Karpas-422 (cell line): ENCODE measurements at regions not wholly inside any gene's neighbourhood (a gene's known extent, or its start where the extent isn't known, plus 50 kb on each side); places are given as distances from the start of the nearest gene placed in this dataset. TPM values are rescaled to one million over a fixed set of nuclear protein-coding genes. Genes with fewer than 3 reads are reported as not detected.

Experiments used
- DNase-seq: peaks from one replicate; pipeline ENCODE4 v3.0.0-alpha.2; 2015
- H2AFZ ChIP-seq: fragments of 200-600 bp; sonication (generic); 2 replicates; pipeline ENCODE4 v1.6.1; 2014; ENCODE audit warnings: antibody characterized with exemption, low read length, mixed read lengths
- H3K27ac ChIP-seq: fragments of 200-600 bp; sonication (generic); 2 replicates; pipeline ENCODE4 v1.5.1; 2014; ENCODE audit warnings: mild to moderate bottlenecking, low read length, moderate library complexity
- H3K27me3 ChIP-seq: fragments of 200-600 bp; sonication (generic); 2 replicates; pipeline ENCODE4 v1.6.1; 2014; ENCODE audit warnings: low read length, mixed read lengths
- H3K36me3 ChIP-seq: fragments of 200-600 bp; sonication (generic); 2 replicates; pipeline ENCODE4 v1.6.1; 2014; ENCODE audit warnings: low read length, mixed read lengths; ENCODE audit not compliant: insufficient read depth
- H3K4me1 ChIP-seq: fragments of 200-600 bp; sonication (generic); 2 replicates; pipeline ENCODE4 v1.6.1; 2014; ENCODE audit warnings: mild to moderate bottlenecking, low read length, mixed read lengths
- H3K4me2 ChIP-seq: fragments of 200-600 bp; sonication (generic); 2 replicates; pipeline ENCODE4 v1.6.1; 2014; ENCODE audit warnings: low read length, low read depth, mild to moderate bottlenecking; ENCODE audit not compliant: poor library complexity, severe bottlenecking
- H3K4me3 ChIP-seq: fragments of 200-600 bp; sonication (generic); 2 replicates; pipeline ENCODE4 v1.5.1; 2014; ENCODE audit warnings: mild to moderate bottlenecking, antibody characterized with exemption, low read length, mixed read lengths
- H3K79me2 ChIP-seq: fragments of 200-600 bp; sonication (generic); 2 replicates; pipeline ENCODE4 v1.6.1; 2014; ENCODE audit warnings: mild to moderate bottlenecking, low read length, mixed read lengths
- H3K9ac ChIP-seq: fragments of 200-600 bp; sonication (generic); 2 replicates; pipeline ENCODE4 v1.6.0; 2014; ENCODE audit warnings: low read length
- H3K9me2 ChIP-seq: fragments of 200-600 bp; sonication (generic), shearing (Covaris generic); replicated peaks from 2 replicates; pipeline ENCODE4 v1.6.0; 2014; ENCODE audit warnings: mild to moderate bottlenecking, low read length, moderate library complexity; ENCODE audit not compliant: insufficient read depth
- H3K9me3 ChIP-seq: fragments of 300-700, 200-600 bp; sonication (generic); 2 replicates; pipeline ENCODE4 v1.6.1; 2014; ENCODE audit warnings: low read length, mixed read lengths
- H4K20me1 ChIP-seq: fragments of 200-600 bp; sonication (generic); 2 replicates; pipeline ENCODE4 v1.6.1; 2014; ENCODE audit warnings: mild to moderate bottlenecking, antibody characterized with exemption, low read length, low read depth; ENCODE audit not compliant: insufficient read depth
- small RNA-seq: library from RNA; depleted of rRNA; stranded (forward); fragments of <200 nt; gene quantifications from one replicate; pipeline ENCODE3, GENCODE V24; 2014

DNA sequence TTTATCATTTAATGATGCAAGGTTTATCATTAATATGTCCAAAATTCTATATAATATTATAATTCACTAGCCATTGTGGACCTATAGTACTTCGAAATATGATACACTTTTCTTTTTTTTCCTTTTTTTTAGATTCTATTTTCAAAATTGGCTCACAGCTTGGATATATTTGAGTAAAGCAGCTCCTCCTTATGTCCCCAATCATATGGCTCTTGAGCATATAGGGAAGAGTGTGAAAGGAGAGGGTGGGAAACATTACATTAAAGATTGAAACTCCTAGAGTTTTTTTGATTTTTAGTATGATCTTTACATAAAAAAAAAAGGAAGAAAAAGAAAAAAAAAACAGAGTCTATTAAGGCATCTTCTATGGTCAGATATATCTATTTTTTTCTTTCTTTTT lies 457.9 kb downstream of the RIT2 start:
- Histone ChIP-seq H3K36me3 (no peaks in the 10 kb centered on the region), H3K4me3 (no peak overlapping the region), H3K9ac (no peak overlapping the region), H3K9me3 (no peaks in the 10 kb centered on the region), H3K9me2 (no peaks in the 10 kb centered on the region), H3K79me2 (no peaks in the 10 kb centered on the region), H3K4me1 (no peaks in the 10 kb centered on the region), H4K20me1 (no peaks in the 10 kb centered on the region), H3K27ac (no peak overlapping the region), H3K4me2 (no peak overlapping the region), H2AFZ (no peak overlapping the region), H3K27me3 (no peaks in the 10 kb centered on the region)
- no peak for DNase-seq

DNA sequence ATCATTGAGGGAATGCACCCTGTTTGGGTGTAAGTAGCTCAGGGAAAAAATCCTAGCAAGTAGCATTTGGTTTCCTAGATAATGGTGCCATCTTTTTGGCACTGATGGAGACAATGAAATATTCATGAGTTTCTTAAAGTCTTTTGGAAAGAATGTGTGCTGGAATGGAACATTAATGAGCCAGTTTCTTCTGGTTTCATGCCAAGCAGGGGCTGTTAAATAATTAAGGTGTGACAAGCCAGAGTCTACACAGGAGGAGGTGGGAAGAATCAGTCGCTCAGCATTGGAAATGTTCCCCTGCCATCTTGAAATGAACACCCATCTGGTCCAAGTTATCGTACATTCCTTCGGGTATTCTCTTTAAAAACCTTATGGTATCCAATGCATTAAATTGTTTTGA lies 457.3 kb downstream of the RIT2 start:
- Histone ChIP-seq H3K4me1 (no peaks in the 10 kb centered on the region), H2AFZ (no peak overlapping the region), H4K20me1 (no peaks in the 10 kb centered on the region), H3K9me3 (no peaks in the 10 kb centered on the region), H3K4me3 (no peak overlapping the region), H3K36me3 (no peaks in the 10 kb centered on the region), H3K9me2 (no peaks in the 10 kb centered on the region), H3K9ac (no peak overlapping the region), H3K27ac (no peak overlapping the region), H3K79me2 (no peaks in the 10 kb centered on the region), H3K27me3 (no peaks in the 10 kb centered on the region), H3K4me2 (no peak overlapping the region)
- DNase-seq = no peak

DNA sequence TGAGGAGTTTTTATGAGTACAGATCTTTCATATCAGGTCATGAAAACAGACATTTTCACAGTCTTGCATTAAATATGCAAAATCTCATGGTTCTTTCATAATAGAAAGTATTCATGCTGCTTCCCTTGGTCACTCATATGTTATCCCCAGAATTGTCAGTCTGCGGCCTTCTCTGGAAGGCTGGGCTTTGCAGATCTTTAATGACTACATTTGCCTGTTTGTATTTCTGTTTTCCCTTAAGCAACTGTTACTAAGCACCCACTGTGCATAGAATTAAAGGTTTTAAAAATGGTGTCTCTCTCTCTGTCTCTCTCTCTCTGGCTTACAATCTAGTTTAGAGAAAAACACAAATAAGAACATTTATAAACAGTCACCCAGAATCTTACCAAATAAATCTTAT lies 456.3 kb downstream of the RIT2 start:
- H3K9ac ChIP-seq = no peak overlapping the region
- no peak overlapping the region for H3K4me2 ChIP-seq
- no peaks in the 10 kb centered on the region for H3K9me2 ChIP-seq
- H3K4me3 ChIP-seq = no peak overlapping the region
- no peak for DNase-seq
- H3K9me3 ChIP-seq = no peaks in the 10 kb centered on the region
- H3K27me3 ChIP-seq = no peaks in the 10 kb centered on the region
- no peak overlapping the region for H2AFZ ChIP-seq
- H4K20me1 ChIP-seq = no peaks in the 10 kb centered on the region
- H3K27ac ChIP-seq = no peak overlapping the region
- no peaks in the 10 kb centered on the region for H3K4me1 ChIP-seq
- no peaks in the 10 kb centered on the region for H3K79me2 ChIP-seq
- H3K36me3 ChIP-seq = no peaks in the 10 kb centered on the region

DNA sequence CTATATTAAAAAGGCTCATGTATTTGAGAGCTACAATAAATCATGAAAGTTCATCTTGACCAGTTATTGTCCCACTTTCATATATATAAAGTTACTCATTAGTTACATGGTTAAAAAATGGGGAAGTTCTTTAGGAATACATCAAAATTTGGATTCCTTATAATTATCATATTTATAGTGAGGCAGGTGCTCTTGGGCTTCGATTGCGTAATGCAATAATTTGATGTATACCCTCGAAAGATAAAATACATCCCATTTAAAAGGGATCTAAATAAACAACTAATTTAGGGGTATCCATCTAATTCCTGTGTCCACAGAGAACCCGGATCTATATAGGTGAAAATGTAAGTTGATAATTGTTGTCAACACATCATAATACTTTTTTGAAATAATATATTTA lies 444.6 kb downstream of the RIT2 start:
- Histone ChIP-seq H3K9ac (no peak overlapping the region), H3K9me2 (no peaks in the 10 kb centered on the region), H3K36me3 (no peaks in the 10 kb centered on the region), H2AFZ (no peak overlapping the region), H3K4me3 (no peak overlapping the region), H3K27ac (no peak overlapping the region), H3K4me2 (no peak overlapping the region), H3K27me3 (no peaks in the 10 kb centered on the region), H3K9me3 (peaks cover 4% of the 10 kb centered on the region), H3K4me1 (no peaks in the 10 kb centered on the region), H3K79me2 (no peaks in the 10 kb centered on the region), H4K20me1 (no peaks in the 10 kb centered on the region)
- no peak for DNase-seq

DNA sequence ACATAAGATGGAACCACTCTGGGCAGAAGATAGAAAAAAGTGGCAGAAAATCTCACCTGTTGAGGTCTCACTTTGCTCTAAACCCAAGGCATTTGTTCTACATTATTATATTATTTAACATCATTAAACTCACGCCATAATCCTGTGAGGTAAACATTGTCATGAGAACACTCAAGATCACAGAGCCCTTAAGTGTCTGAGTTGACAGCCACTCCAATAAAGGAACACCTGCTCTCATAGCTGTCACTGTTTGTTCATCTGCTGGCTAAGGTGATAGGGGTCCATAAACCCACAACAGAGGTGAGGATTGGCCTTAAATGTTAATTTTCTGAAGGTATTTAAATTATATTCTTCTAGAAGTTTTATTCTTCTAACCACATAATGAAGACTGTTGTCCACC lies 439.7 kb downstream of the RIT2 start:
- H3K9ac ChIP-seq = no peak overlapping the region
- H3K27ac ChIP-seq = no peak overlapping the region
- H3K4me1 ChIP-seq = no peaks in the 10 kb centered on the region
- H3K79me2 ChIP-seq = no peaks in the 10 kb centered on the region
- H3K9me3 ChIP-seq = peaks cover 16% of the 10 kb centered on the region
- no peaks in the 10 kb centered on the region for H3K27me3 ChIP-seq
- H4K20me1 ChIP-seq = no peaks in the 10 kb centered on the region
- H3K4me2 ChIP-seq = no peak overlapping the region
- H2AFZ ChIP-seq = no peak overlapping the region
- no peak overlapping the region for H3K4me3 ChIP-seq
- H3K9me2 ChIP-seq = no peaks in the 10 kb centered on the region
- no peak for DNase-seq
- H3K36me3 ChIP-seq = no peaks in the 10 kb centered on the region

DNA sequence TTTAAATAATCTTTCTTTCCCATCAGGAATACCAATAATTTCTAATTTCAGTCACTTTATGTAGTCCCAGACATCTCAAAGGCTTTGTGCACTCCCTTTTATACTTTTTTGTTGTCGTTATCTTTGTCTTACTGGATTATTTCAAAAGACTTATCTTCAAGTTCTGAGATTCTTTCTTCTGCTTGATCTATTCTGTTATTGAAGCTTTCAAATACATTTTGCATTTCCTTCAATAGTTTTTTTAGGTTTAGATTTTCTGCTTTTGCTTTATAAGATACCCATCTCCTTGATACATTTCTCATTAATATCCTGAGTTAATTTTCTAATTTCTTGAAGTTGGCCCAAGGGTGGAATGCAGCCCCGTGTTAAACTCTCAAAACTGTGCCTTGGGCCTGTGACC lies 432.4 kb downstream of the RIT2 start:
- no peak overlapping the region for H3K4me3 ChIP-seq
- H2AFZ ChIP-seq = no peak overlapping the region
- H3K79me2 ChIP-seq = no peaks in the 10 kb centered on the region
- no peaks in the 10 kb centered on the region for H3K36me3 ChIP-seq
- no peaks in the 10 kb centered on the region for H4K20me1 ChIP-seq
- H3K27ac ChIP-seq = no peak overlapping the region
- no peak overlapping the region for H3K4me2 ChIP-seq
- no peaks in the 10 kb centered on the region for H3K27me3 ChIP-seq
- no peak for DNase-seq
- H3K9ac ChIP-seq = no peak overlapping the region
- no peaks in the 10 kb centered on the region for H3K9me2 ChIP-seq
- H3K4me1 ChIP-seq = no peaks in the 10 kb centered on the region
- peaks cover 29% of the 10 kb centered on the region for H3K9me3 ChIP-seq

DNA sequence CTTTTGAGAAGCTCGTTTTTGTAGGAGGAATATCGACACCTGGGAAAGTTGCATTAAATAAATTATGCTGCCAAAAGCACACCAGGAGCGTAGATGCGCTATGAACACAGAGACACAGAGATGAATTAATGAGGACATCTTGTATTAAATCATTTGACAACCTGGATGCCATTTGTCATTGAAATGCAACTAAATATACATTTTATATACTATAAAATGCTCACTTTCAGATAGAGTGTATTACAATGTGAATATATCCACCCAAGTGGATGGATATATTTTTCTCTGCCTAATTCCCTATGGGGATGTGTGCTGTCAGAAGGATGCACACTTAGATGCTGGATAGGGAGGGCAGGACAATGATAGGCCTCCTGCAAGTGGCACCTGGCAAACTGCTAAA lies 426.2 kb downstream of the RIT2 start:
- no peak overlapping the region for H3K9ac ChIP-seq
- no peak overlapping the region for H3K27ac ChIP-seq
- no peak overlapping the region for H3K4me3 ChIP-seq
- no peaks in the 10 kb centered on the region for H4K20me1 ChIP-seq
- H3K4me2 ChIP-seq = no peak overlapping the region
- H3K9me2 ChIP-seq = no peaks in the 10 kb centered on the region
- H2AFZ ChIP-seq = no peak overlapping the region
- peaks cover 16% of the 10 kb centered on the region for H3K9me3 ChIP-seq
- no peaks in the 10 kb centered on the region for H3K4me1 ChIP-seq
- H3K79me2 ChIP-seq = no peaks in the 10 kb centered on the region
- H3K27me3 ChIP-seq = no peaks in the 10 kb centered on the region
- no peaks in the 10 kb centered on the region for H3K36me3 ChIP-seq
- no peak for DNase-seq

Small RNAs in the stretch of these regions (small RNA-seq; reads per million reads assigned to genes)
- gene RNA5SP454 = not detected
